WTC11 (cell line): ENCODE measurements at regions not wholly inside any gene's neighbourhood (a gene's known extent, or its start where the extent isn't known, plus 50 kb on each side); places are given as distances from the start of the nearest gene placed in this dataset.

Experiments
- ATAC-seq: fragments of 200-7000 bp; cut with Tn5 transposase; 2 replicates; pipeline ENCODE4 v1.10.0; 2021; ENCODE audit warnings: mild to moderate bottlenecking, moderate library complexity
- CTCF ChIA-PET: fragments of 300-600 bp; sonication (Branson Sonifier 250); formaldehyde crosslinking; loops from one replicate; lab custom pipeline; 2021; ENCODE audit warnings: antibody characterized with exemption; lab: Charles Lee
- POLR2A ChIA-PET: fragments of 350-600 bp; sonication (Branson Sonifier 250); formaldehyde crosslinking; loops from one replicate; lab custom pipeline; 2021; ENCODE audit warnings: antibody characterized with exemption; lab: Charles Lee
- DNase-seq: peaks from one replicate; pipeline ENCODE4 v3.0.0; 2021; ENCODE audit warnings: low spot score
- H3K27ac Mint-ChIP-seq: 2 replicates; pipeline ENCODE4 v1.8.0; 2021; ENCODE audit warnings: mixed read lengths
- H3K27me3 Mint-ChIP-seq: 2 replicates; pipeline ENCODE4 v1.8.0; 2021; ENCODE audit warnings: low read depth, mild to moderate bottlenecking, moderate library complexity, mixed read lengths
- H3K36me3 Mint-ChIP-seq: 2 replicates; pipeline ENCODE4 v1.8.0; 2021; ENCODE audit warnings: mixed read lengths
- H3K4me1 Mint-ChIP-seq: 2 replicates; pipeline ENCODE4 v1.8.0; 2022; ENCODE audit warnings: mixed read lengths
- H3K4me3 Mint-ChIP-seq: 2 replicates; pipeline ENCODE4 v1.8.0; 2021; ENCODE audit warnings: mild to moderate bottlenecking, moderate library complexity, mixed read lengths
- H3K9me3 Mint-ChIP-seq: 2 replicates; pipeline ENCODE4 v1.8.0; 2021; ENCODE audit warnings: mixed read lengths
- JAZF1 ChIP-seq: fragments of 250-450 bp; sonication (Bioruptor Pico); IDR thresholded peaks from 2 replicates; pipeline ENCODE4 v1.9.0; 2021; ENCODE audit warnings: moderate library complexity, mild to moderate bottlenecking, inconsistent platforms
- NFATC4 ChIP-seq: fragments of 250-450 bp; sonication (Bioruptor Pico); IDR thresholded peaks from 2 replicates; pipeline ENCODE4 v1.9.0; 2021; ENCODE audit warnings: mild to moderate bottlenecking
- TCF7 ChIP-seq: sonication (generic); formaldehyde crosslinking; IDR thresholded peaks from 2 replicates; pipeline ENCODE4 v1.8.0; 2022; ENCODE audit warnings: mild to moderate bottlenecking, low read depth, missing genetic modification reagents, moderate library complexity
- TEAD1 ChIP-seq: sonication (generic); formaldehyde crosslinking; IDR thresholded peaks from 2 replicates; pipeline ENCODE4 v1.8.0; 2022; ENCODE audit warnings: mild to moderate bottlenecking, missing genetic modification reagents
- TP53 ChIP-seq: sonication (generic); formaldehyde crosslinking; IDR thresholded peaks from 2 replicates; pipeline ENCODE4 v1.8.1; 2023; ENCODE audit warnings: mild to moderate bottlenecking, missing genetic modification reagents
- USF2 ChIP-seq: sonication (generic); formaldehyde crosslinking; IDR thresholded peaks from 2 replicates; pipeline ENCODE4 v1.8.1; 2023; ENCODE audit warnings: mild to moderate bottlenecking, missing genetic modification reagents, moderate library complexity
- ZNF317 ChIP-seq: sonication (generic); formaldehyde crosslinking; IDR thresholded peaks from 2 replicates; pipeline ENCODE4 v1.8.1; 2023; ENCODE audit warnings: low read depth, mild to moderate bottlenecking, moderate library complexity, missing genetic modification reagents, borderline replicate concordance
- ZNF416 ChIP-seq: fragments of 250-450 bp; sonication (Bioruptor Pico); IDR thresholded peaks from 2 replicates; pipeline ENCODE4 v1.9.0; 2021; ENCODE audit warnings: mild to moderate bottlenecking, inconsistent platforms
- TF ChIP-seq, protein P1 (sequence below): sonication (generic); formaldehyde crosslinking; IDR thresholded peaks from 2 replicates; pipeline ENCODE4 v1.8.1; 2022; ENCODE audit warnings: mild to moderate bottlenecking, missing genetic modification reagents, moderate library complexity, borderline replicate concordance
- TF ChIP-seq, protein P2 (sequence below): fragments of 250-450 bp; sonication (Bioruptor Pico); IDR thresholded peaks from 2 replicates; pipeline ENCODE4 v1.9.0; 2021; ENCODE audit warnings: moderate library complexity, mild to moderate bottlenecking, inconsistent platforms, borderline replicate concordance
- TF ChIP-seq, protein P3 (sequence below): sonication (generic); formaldehyde crosslinking; conservative IDR thresholded peaks from 2 replicates; pipeline ENCODE4 v1.8.1; 2022; ENCODE audit warnings: mild to moderate bottlenecking, missing genetic modification reagents
- TF ChIP-seq, protein P4 (sequence below): fragments of 250-450 bp; sonication (Bioruptor Pico); conservative IDR thresholded peaks from 2 replicates; pipeline ENCODE4 v1.9.0; 2021; ENCODE audit warnings: mild to moderate bottlenecking

DNA sequence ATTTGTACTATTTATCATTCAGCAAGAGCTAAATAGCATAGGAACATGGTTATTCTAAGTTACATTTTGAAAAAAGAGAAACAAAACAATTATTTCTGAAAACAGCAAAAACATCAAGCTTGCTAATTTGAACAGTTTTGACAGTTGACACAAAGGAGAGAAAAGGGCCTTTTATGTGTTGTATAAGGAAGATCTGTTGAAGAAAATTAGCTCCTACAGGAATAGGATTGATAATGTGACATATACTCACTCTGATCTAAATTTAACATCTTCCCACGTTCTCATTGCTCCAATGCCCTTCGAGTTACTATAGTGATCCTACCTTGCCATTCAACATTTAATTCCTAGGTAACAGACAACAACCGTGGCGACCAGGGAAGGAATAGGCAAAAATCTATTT lies 61.4 kb upstream of the BTG3 start (continued):
- TF ChIP-seq JAZF1 (CRISPR knock-in tag) (no peak), ZNF416 (CRISPR knock-in tag) (no peak), ZNF317 (no peak), TCF7 (CRISPR knock-in tag) (no peak)
- TF ChIP-seq, protein P1, sequence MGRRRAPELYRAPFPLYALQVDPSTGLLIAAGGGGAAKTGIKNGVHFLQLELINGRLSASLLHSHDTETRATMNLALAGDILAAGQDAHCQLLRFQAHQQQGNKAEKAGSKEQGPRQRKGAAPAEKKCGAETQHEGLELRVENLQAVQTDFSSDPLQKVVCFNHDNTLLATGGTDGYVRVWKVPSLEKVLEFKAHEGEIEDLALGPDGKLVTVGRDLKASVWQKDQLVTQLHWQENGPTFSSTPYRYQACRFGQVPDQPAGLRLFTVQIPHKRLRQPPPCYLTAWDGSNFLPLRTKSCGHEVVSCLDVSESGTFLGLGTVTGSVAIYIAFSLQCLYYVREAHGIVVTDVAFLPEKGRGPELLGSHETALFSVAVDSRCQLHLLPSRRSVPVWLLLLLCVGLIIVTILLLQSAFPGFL: no peak
- TF ChIP-seq, all 79 proteins: peak for 0

DNA sequence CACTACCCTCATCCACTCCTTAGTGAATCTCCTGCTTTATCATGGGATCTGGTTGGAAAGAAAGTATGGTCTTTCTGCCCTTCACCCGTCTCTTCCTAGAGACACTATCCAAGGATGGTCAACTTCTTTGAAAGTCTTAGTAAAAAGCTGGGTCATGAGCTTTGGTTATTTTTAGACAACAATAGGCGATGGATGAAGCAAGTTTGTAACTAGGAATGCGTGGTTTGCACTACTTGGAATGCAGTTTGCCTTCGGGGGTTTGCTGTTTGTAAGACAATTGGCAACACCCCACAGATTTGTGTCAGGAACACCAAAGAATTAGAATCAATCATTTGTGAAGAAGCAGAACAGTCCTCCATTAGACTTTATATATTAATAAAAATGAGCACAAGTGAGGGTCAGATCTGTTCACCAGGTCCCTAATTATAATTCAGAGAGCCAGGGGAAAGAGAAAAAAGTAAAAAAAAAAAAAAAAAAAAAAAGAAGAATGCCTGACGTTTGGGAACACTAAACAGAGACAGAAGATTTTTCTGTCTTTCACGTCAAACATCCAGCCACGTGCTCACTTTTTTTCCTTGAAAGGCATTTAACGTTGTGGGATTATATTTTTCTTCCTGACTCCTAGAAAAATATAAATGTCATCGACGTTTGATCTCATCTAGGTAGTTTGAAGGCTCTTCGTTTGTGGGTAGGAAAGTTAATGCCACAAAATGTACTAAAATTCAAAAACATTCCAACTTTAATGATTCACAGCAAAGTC lies 60.7 kb upstream of the BTG3 start:
- no peak overlapping the region for H3K27ac Mint-ChIP-seq
- POLR2A ChIA-PET: no interaction called here
- CTCF ChIA-PET: interaction anchor here (1.2 kb wide), 1 partner anchor 258 kb away, joined by 3 read pairs; no protein-coding TSS in a partner anchor
- no peaks in the 10 kb centered on the region for H3K36me3 Mint-ChIP-seq
- ATAC-seq (no peak), DNase-seq (no peak)
- peaks cover 18% of the 10 kb centered on the region for H3K4me1 Mint-ChIP-seq
- H3K27me3 Mint-ChIP-seq: peaks cover 63% of the 10 kb centered on the region
- no peak overlapping the region for H3K4me3 Mint-ChIP-seq
- no peaks in the 10 kb centered on the region for H3K9me3 Mint-ChIP-seq
- TF ChIP-seq USF2 (CRISPR knock-in tag): no peak

DNA sequence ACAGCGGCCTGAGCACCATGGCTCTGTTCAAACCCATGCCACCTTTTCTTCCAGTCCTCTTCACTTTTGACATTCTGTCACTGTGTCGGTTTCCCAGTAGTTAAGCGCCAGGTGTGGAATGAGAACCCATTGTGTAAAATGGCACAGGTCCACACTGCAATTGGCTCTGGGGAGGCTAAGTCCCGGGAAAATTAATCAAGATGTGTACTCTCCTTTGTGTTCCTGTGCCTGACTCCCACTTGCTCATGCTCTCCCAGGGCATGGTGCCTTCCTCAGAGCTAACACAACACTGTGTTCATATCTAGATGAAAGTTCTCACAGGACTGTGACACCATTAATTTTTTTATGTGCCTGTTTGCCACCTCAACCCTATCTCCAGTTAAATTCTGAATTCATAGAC lies 59.0 kb upstream of the BTG3 start:
- CTCF ChIA-PET: interaction anchor here (1.2 kb wide), 1 partner anchor 260 kb away, joined by 3 read pairs; no protein-coding TSS in a partner anchor
- DNase-seq (no peak), ATAC-seq (no peak)
- H3K4me3 Mint-ChIP-seq: no peak overlapping the region
- peaks cover 33% of the 10 kb centered on the region for H3K4me1 Mint-ChIP-seq
- no peak overlapping the region for H3K27ac Mint-ChIP-seq
- TF ChIP-seq, protein P2, sequence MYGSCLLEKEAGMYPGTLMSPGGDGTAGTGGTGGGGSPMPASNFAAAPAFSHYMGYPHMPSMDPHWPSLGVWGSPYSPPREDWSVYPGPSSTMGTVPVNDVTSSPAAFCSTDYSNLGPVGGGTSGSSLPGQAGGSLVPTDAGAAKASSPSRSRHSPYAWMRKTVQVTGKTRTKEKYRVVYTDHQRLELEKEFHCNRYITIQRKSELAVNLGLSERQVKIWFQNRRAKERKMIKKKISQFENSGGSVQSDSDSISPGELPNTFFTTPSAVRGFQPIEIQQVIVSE (CRISPR knock-in tag): no peak
- TF ChIP-seq, protein P3, sequence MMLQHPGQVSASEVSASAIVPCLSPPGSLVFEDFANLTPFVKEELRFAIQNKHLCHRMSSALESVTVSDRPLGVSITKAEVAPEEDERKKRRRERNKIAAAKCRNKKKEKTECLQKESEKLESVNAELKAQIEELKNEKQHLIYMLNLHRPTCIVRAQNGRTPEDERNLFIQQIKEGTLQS (CRISPR knock-in tag): no peak
- H3K36me3 Mint-ChIP-seq: no peaks in the 10 kb centered on the region
- POLR2A ChIA-PET: no interaction called here
- H3K27me3 Mint-ChIP-seq: peaks cover 80% of the 10 kb centered on the region
- H3K9me3 Mint-ChIP-seq: no peaks in the 10 kb centered on the region

DNA sequence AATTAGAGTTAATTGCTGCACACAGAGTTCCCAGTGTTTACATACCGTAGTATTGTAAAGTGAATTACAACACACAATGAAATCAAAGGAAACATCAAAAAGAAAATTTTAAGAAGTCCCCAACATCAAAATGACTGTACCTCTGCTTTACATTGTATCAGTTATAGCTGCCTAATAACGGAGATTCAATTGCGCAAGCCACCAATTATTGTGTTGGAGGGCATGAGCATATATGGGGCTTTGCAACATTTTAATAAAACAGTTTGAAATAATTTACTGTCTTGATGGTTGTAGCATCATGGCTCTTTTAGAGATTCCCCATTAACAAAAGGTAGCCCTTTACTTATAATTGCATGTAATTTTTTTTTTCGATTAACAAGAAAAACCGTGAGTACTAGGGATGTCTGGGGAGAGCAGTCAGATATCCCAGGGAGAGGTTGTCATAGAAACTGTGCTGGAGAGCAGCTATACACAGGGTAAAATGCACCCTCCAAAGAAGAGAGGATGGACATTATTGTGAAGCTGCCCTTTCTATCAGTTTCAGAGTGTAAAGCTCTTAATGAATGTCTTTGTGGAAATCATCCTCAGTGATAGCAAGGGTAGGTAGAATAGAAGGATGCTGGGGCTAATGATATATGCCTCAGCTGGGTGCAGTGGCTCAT lies 55.9 kb upstream of the BTG3 start:
- no peak for ATAC-seq
- CTCF ChIA-PET: interaction anchor here (1.4 kb wide), 1 partner anchor 581 kb away, joined by 3 read pairs; no protein-coding TSS in a partner anchor
- TF ChIP-seq, protein P4, sequence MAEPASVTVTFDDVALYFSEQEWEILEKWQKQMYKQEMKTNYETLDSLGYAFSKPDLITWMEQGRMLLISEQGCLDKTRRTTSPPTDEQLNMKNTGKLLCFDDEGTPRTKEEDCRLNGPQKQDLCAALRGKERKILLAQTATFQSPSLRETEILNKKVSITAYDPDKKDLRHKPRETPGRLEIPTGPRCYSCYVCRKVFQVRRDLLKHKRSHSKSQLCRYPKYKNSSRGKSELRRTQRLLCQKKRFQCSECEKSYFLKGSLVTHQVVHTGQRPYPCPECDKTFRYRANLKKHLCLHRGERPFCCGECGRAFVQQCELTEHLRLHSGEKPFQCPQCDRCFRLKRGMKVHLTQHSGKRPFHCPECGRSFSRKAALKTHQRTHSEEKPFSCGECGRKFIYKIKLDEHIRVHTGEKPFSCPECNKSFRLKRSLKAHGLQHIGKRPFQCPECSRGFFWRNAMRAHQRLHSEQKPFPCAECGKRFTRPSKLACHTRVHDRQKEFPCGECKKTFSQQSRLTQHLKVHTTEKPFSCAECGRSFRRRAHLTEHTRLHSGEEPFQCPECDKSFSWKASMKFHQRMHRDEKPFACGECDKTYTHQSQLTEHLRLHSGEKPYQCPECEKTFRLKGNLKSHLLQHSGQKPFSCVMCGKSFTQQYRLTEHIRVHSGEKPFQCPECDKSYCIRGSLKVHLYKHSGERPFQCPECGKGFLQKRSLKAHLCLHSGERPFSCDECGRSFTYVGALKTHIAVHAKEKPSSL (CRISPR knock-in tag): no peak
- TF ChIP-seq NFATC4 (CRISPR knock-in tag): no peak
- no peak for TF ChIP-seq TEAD1
- TF ChIP-seq TP53: no peak
- POLR2A ChIA-PET: no interaction called here
- H3K27me3 Mint-ChIP-seq: peaks cover 98% of the 10 kb centered on the region
- no peak for DNase-seq
- no peaks in the 10 kb centered on the region for H3K36me3 Mint-ChIP-seq
- H3K4me1 Mint-ChIP-seq: peaks cover 42% of the 10 kb centered on the region
- H3K4me3 Mint-ChIP-seq: no peak overlapping the region
- no peak overlapping the region for H3K27ac Mint-ChIP-seq
- H3K9me3 Mint-ChIP-seq: no peaks in the 10 kb centered on the region
